Dendritic cell treated with granulocyte-macrophage colony-stimulating factor and Interleukin-4, amounts not matched to agents 40 ng/mL and 50 ng/mL, for 4 days (primary cell): ENCODE measurements at regions not wholly inside any gene's neighbourhood (a gene's known extent, or its start where the extent isn't known, plus 50 kb on each side); places are given as distances from the start of the nearest gene placed in this dataset.
"Not testable (repeated sequence)": the region's sequence is repeated elsewhere in the genome, so short reads cannot be mapped to it uniquely, and the experiment has no call there.

Experiments
- H3K27ac Mint-ChIP-seq: one replicate; pipeline ENCODE4 v1.8.0; 2022; ENCODE audit warnings: mild to moderate bottlenecking, mixed read lengths
- H3K27me3 Mint-ChIP-seq: one replicate; pipeline ENCODE4 v1.8.0; 2022; ENCODE audit warnings: mild to moderate bottlenecking, mixed read lengths
- H3K36me3 Mint-ChIP-seq: one replicate; pipeline ENCODE4 v1.8.0; 2022; ENCODE audit warnings: low read depth, mixed read lengths
- H3K4me1 Mint-ChIP-seq: one replicate; pipeline ENCODE4 v1.8.0; 2022; ENCODE audit warnings: low read depth, mixed read lengths
- H3K4me3 Mint-ChIP-seq: one replicate; pipeline ENCODE4 v1.8.0; 2022; ENCODE audit warnings: mild to moderate bottlenecking, moderate library complexity, mixed read lengths
- H3K9me3 Mint-ChIP-seq: one replicate; pipeline ENCODE4 v1.8.0; 2022; ENCODE audit warnings: mixed read lengths
- intact Hi-C: fragments of 100-400 bp; cut with micrococcal nuclease; formaldehyde crosslinking; loops from one replicate; pipeline ENCODE4 v1.15.0; 2022

- Mint-ChIP-seq H3K4me3 (no peak overlapping the region), H3K9me3 (peaks cover 4% of the 10 kb centered on the region), H3K4me1 (no peaks in the 10 kb centered on the region), H3K36me3 (no peaks in the 10 kb centered on the region), H3K27ac (no peak overlapping the region), H3K27me3 (no peaks in the 10 kb centered on the region)
- intact Hi-C loops = no loop called here
Observed at GRCh38 chr6:102995491-102995890, 1602.0 kb downstream of the GRIK2 start.

DNA sequence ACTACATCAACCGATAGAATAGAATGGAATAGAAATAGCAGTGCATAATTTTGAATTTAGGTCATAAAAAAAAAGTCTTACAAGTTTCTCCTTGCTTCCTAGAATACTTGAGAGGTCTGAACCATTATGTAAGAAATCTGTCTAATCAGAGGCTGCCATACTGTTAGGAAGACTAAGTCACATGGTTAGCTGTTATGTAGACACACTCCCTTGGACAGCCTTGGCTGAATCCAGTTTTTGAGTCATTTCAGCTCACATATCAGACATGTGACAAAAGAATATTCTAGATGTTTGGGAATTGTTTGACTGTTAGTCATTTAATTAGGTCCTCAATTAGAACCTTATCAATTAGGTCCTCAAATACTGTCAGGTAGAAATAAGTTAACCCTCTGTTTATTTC is 1601.4 kb downstream of the GRIK2 start:
- Mint-ChIP-seq H3K9me3 (no peaks in the 10 kb centered on the region), H3K27me3 (no peaks in the 10 kb centered on the region), H3K27ac (no peak overlapping the region), H3K4me3 (no peak overlapping the region), H3K4me1 (no peaks in the 10 kb centered on the region), H3K36me3 (no peaks in the 10 kb centered on the region)
- intact Hi-C loops = no loop called here

DNA sequence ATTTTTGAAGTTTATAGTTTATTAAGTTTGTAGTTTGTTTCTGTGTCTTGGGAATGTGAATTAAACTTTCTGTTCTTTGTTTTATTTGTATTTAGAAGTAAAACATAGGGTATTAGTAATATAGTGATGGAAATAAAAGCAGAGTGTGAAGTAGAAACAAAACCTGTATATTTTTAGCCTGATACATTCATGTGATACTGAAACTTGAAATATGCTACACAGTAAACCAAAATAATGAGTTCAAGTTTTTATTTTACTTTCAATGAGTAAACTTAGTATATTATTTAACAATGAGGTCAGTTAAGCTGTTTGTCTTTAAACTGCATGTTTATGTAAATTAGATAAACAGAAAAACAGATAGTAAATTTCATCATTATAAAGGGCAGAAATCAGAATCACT is 1592.6 kb downstream of the GRIK2 start:
- no peaks in the 10 kb centered on the region for H3K4me1 Mint-ChIP-seq

DNA sequence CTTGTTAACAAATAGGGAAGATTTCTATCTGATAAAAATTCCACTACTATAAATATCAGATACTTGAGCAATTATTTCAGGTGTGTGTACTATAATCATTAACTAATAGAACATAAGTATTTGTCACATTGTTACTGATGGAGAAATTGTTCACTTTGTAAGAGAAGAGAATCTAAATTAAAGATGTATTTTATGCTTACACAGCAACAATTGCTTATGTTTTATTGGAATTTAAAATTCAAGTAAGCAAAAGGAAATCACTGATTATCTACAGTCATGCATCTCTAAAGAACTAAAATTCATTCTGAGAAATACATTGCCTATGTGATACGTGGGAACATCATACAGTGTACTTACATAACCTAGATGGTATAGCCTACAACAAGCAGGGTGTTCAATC is 1590.8 kb downstream of the GRIK2 start:
- Mint-ChIP-seq H3K4me1 (no peaks in the 10 kb centered on the region), H3K4me3 (no peak overlapping the region), H3K27me3 (no peaks in the 10 kb centered on the region), H3K36me3 (no peaks in the 10 kb centered on the region), H3K9me3 (no peaks in the 10 kb centered on the region), H3K27ac (no peak overlapping the region)
- intact Hi-C loops = no loop called here

More for the DNA sequence above, 1592.6 kb downstream of the GRIK2 start:
- Mint-ChIP-seq H3K27ac (no peak overlapping the region), H3K27me3 (no peaks in the 10 kb centered on the region), H3K36me3 (no peaks in the 10 kb centered on the region), H3K4me3 (no peak overlapping the region), H3K9me3 (no peaks in the 10 kb centered on the region)
- intact Hi-C loops = no loop called here

GRCh38 chr6:102981490-102982015 is 1588.0 kb downstream of the GRIK2 start:
- Mint-ChIP-seq H3K4me1 (no peaks in the 10 kb centered on the region), H3K36me3 (no peaks in the 10 kb centered on the region), H3K9me3 (no peaks in the 10 kb centered on the region), H3K27ac (no peak overlapping the region), H3K4me3 (no peak overlapping the region), H3K27me3 (no peaks in the 10 kb centered on the region)
- intact Hi-C loops = no loop called here

- intact Hi-C loops = no loop called here
- Mint-ChIP-seq H3K4me3 (no peak overlapping the region), H3K27ac (no peak overlapping the region), H3K9me3 (no peaks in the 10 kb centered on the region), H3K27me3 (no peaks in the 10 kb centered on the region), H3K4me1 (no peaks in the 10 kb centered on the region), H3K36me3 (no peaks in the 10 kb centered on the region)
Observed at GRCh38 chr6:102980951-102981350, 1587.4 kb downstream of the GRIK2 start.

GRCh38 chr6:102961902-102962301 is 1568.4 kb downstream of the GRIK2 start:
- Mint-ChIP-seq H3K36me3 (no peaks in the 10 kb centered on the region), H3K4me3 (no peak overlapping the region), H3K27ac (no peak overlapping the region), H3K4me1 (no peaks in the 10 kb centered on the region), H3K27me3 (no peaks in the 10 kb centered on the region), H3K9me3 (peaks cover 2% of the 10 kb centered on the region)
- intact Hi-C loops = no loop called here

DNA sequence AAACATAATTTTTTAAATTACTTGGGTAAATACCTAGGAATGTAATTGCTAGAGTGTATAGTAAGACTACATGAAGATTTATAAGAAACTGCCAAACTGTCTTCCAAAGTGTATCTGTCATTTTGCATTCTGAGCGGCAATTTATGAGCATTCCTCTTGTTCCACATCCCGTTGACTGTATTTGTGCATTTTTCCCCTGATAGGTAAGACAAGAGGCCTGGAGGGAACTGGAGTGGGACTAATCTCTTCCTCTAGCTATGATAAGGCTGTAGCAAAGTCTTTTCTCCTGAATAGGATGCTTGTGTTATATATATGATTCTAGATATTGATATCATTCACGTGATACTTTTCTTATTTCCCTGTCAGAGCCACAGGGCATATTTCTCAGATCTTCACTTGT is 1557.5 kb downstream of the GRIK2 start:
- Mint-ChIP-seq H3K27me3 (no peaks in the 10 kb centered on the region), H3K36me3 (no peaks in the 10 kb centered on the region)
- intact Hi-C loops = no loop called here

GRCh38 chr6:102944475-102944874 is 1551.0 kb downstream of the GRIK2 start:
- no peaks in the 10 kb centered on the region for H3K27me3 Mint-ChIP-seq
- H3K9me3 Mint-ChIP-seq = no peaks in the 10 kb centered on the region
- intact Hi-C loops = no loop called here
- no peaks in the 10 kb centered on the region for H3K4me1 Mint-ChIP-seq
- no peak overlapping the region for H3K27ac Mint-ChIP-seq
- no peak overlapping the region for H3K4me3 Mint-ChIP-seq
- no peaks in the 10 kb centered on the region for H3K36me3 Mint-ChIP-seq

More for the DNA sequence above, 1557.5 kb downstream of the GRIK2 start:
- Mint-ChIP-seq H3K4me3 (no peak overlapping the region), H3K9me3 (no peaks in the 10 kb centered on the region), H3K4me1 (no peaks in the 10 kb centered on the region), H3K27ac (no peak overlapping the region)

- intact Hi-C loops = no loop called here
- no peaks in the 10 kb centered on the region for H3K36me3 Mint-ChIP-seq
Observed at GRCh38 chr6:102942206-102942605, 1548.7 kb downstream of the GRIK2 start.

DNA sequence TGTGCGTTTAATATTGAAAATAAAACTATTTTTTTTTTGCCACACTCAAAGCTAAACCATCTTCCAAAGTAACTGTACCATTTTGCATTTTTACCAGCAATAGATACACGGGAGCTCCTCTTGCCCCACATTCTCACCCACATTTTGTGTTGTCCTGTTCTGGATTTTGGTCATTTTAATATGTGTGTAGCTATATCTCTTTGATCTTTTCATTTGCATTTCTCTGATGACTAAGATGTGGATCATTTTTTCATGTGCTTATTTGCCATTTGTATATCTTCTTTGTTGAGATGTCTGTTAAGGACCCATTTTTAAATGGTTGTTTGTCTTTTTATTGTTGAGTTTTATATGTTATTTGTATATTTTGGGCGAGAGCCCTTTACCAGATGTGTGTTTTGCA is 1543.5 kb downstream of the GRIK2 start:
- Mint-ChIP-seq H3K4me3 (no peak overlapping the region), H3K9me3 (no peaks in the 10 kb centered on the region), H3K27ac (no peak overlapping the region), H3K4me1 (no peaks in the 10 kb centered on the region), H3K27me3 (no peaks in the 10 kb centered on the region), H3K36me3 (no peaks in the 10 kb centered on the region)
- intact Hi-C loops = no loop called here

More at GRCh38 chr6:102942206-102942605, 1548.7 kb downstream of the GRIK2 start:
- no peaks in the 10 kb centered on the region for H3K9me3 Mint-ChIP-seq
- H3K4me3 Mint-ChIP-seq = no peak overlapping the region
- H3K27ac Mint-ChIP-seq = no peak overlapping the region
- H3K4me1 Mint-ChIP-seq = no peaks in the 10 kb centered on the region
- no peaks in the 10 kb centered on the region for H3K27me3 Mint-ChIP-seq

GRCh38 chr6:102928109-102928508 is 1534.6 kb downstream of the GRIK2 start:
- no peaks in the 10 kb centered on the region for H3K9me3 Mint-ChIP-seq

GRCh38 chr6:102918161-102918560 is 1524.7 kb downstream of the GRIK2 start:
- Mint-ChIP-seq H3K27me3 (no peaks in the 10 kb centered on the region), H3K27ac (no peak overlapping the region), H3K4me3 (no peak overlapping the region), H3K4me1 (no peaks in the 10 kb centered on the region), H3K9me3 (peaks cover 20% of the 10 kb centered on the region), H3K36me3 (no peaks in the 10 kb centered on the region)
- intact Hi-C loops = no loop called here

More at GRCh38 chr6:102928109-102928508, 1534.6 kb downstream of the GRIK2 start:
- Mint-ChIP-seq H3K27me3 (no peaks in the 10 kb centered on the region), H3K4me3 (no peak overlapping the region), H3K27ac (no peak overlapping the region), H3K4me1 (no peaks in the 10 kb centered on the region), H3K36me3 (no peaks in the 10 kb centered on the region)
- intact Hi-C loops = no loop called here

DNA sequence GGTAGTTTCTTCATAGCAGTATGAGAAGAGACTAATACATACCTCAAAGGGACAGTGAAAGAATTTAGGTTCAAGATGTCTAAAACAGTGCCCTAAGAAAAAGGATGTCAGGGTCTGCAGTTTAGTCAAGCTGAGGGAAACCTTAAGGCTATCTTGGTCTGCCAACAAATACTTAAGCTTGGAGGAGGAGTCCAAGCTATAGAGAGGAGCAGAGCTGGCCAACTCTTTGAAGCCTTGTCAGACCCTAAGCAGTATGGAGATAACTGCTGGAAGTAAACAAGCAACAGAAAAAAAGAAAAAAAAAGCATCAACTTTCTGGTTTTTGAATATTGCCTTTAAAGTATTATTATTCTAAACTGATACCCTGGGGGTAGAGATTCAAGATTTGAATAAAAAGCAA is 1518.1 kb downstream of the GRIK2 start:
- intact Hi-C loops = no loop called here
- no peak overlapping the region for H3K27ac Mint-ChIP-seq

GRCh38 chr6:102910701-102911139 is 1517.2 kb downstream of the GRIK2 start:
- H3K27me3 Mint-ChIP-seq, intact Hi-C loops, H3K27ac Mint-ChIP-seq, H3K36me3 Mint-ChIP-seq, H3K4me1 Mint-ChIP-seq, H3K4me3 Mint-ChIP-seq: not testable (repeated sequence)
- peaks cover 14% of the 10 kb centered on the region for H3K9me3 Mint-ChIP-seq

More for the DNA sequence above, 1518.1 kb downstream of the GRIK2 start:
- Mint-ChIP-seq H3K9me3 (peaks cover 6% of the 10 kb centered on the region), H3K36me3 (no peaks in the 10 kb centered on the region), H3K27me3 (no peaks in the 10 kb centered on the region), H3K4me1 (no peaks in the 10 kb centered on the region), H3K4me3 (no peak overlapping the region)
